WTC11 (cell line): ENCODE measurements at regions not wholly inside any gene's neighbourhood (a gene's known extent, or its start where the extent isn't known, plus 50 kb on each side); places are given as distances from the start of the nearest gene placed in this dataset.

Experiments used
- ATAC-seq: fragments of 200-7000 bp; cut with Tn5 transposase; 2 replicates; pipeline ENCODE4 v1.10.0; 2021; ENCODE audit warnings: mild to moderate bottlenecking, moderate library complexity
- CTCF ChIA-PET: fragments of 300-600 bp; sonication (Branson Sonifier 250); formaldehyde crosslinking; loops from one replicate; lab custom pipeline; 2021; ENCODE audit warnings: antibody characterized with exemption; lab: Charles Lee
- POLR2A ChIA-PET: fragments of 350-600 bp; sonication (Branson Sonifier 250); formaldehyde crosslinking; loops from one replicate; lab custom pipeline; 2021; ENCODE audit warnings: antibody characterized with exemption; lab: Charles Lee
- DNase-seq: peaks from one replicate; pipeline ENCODE4 v3.0.0; 2021; ENCODE audit warnings: low spot score
- H3K27ac Mint-ChIP-seq: 2 replicates; pipeline ENCODE4 v1.8.0; 2021; ENCODE audit warnings: mixed read lengths
- H3K27me3 Mint-ChIP-seq: 2 replicates; pipeline ENCODE4 v1.8.0; 2021; ENCODE audit warnings: low read depth, mild to moderate bottlenecking, moderate library complexity, mixed read lengths
- H3K36me3 Mint-ChIP-seq: 2 replicates; pipeline ENCODE4 v1.8.0; 2021; ENCODE audit warnings: mixed read lengths
- H3K4me1 Mint-ChIP-seq: 2 replicates; pipeline ENCODE4 v1.8.0; 2022; ENCODE audit warnings: mixed read lengths
- H3K4me3 Mint-ChIP-seq: 2 replicates; pipeline ENCODE4 v1.8.0; 2021; ENCODE audit warnings: mild to moderate bottlenecking, moderate library complexity, mixed read lengths
- H3K9me3 Mint-ChIP-seq: 2 replicates; pipeline ENCODE4 v1.8.0; 2021; ENCODE audit warnings: mixed read lengths
- ARID4B ChIP-seq: sonication (generic); formaldehyde crosslinking; IDR thresholded peaks from 2 replicates; pipeline ENCODE4 v1.8.0; 2023; ENCODE audit warnings: missing genetic modification reagents, mild to moderate bottlenecking, borderline replicate concordance
- ATF6 ChIP-seq: sonication (generic); formaldehyde crosslinking; IDR thresholded peaks from 2 replicates; pipeline ENCODE4 v1.8.1; 2023; ENCODE audit warnings: mild to moderate bottlenecking, missing genetic modification reagents
- ERG ChIP-seq: fragments of 250-450 bp; sonication (Bioruptor Pico); IDR thresholded peaks from 2 replicates; pipeline ENCODE4 v1.8.0; 2021; ENCODE audit warnings: mild to moderate bottlenecking
- ETV6 ChIP-seq: sonication (generic); formaldehyde crosslinking; IDR thresholded peaks from 2 replicates; pipeline ENCODE4 v1.8.1; 2022; ENCODE audit warnings: mild to moderate bottlenecking, missing genetic modification reagents
- HMGA2 ChIP-seq: fragments of 250-450 bp; sonication (Bioruptor Pico); IDR thresholded peaks from 2 replicates; pipeline ENCODE4 v1.4.0; 2021; ENCODE audit warnings: mild to moderate bottlenecking, moderate library complexity
- HMGXB4 ChIP-seq: sonication (generic); formaldehyde crosslinking; IDR thresholded peaks from 2 replicates; pipeline ENCODE4 v1.8.1; 2023; ENCODE audit warnings: mild to moderate bottlenecking, moderate library complexity, missing genetic modification reagents
- KAT7 ChIP-seq: sonication (generic); formaldehyde crosslinking; IDR thresholded peaks from 2 replicates; pipeline ENCODE4 v1.8.1; 2023; ENCODE audit warnings: missing genetic modification reagents, mild to moderate bottlenecking, borderline replicate concordance
- NR1H2 ChIP-seq: sonication (generic); formaldehyde crosslinking; IDR thresholded peaks from 2 replicates; pipeline ENCODE4 v1.9.0; 2021; ENCODE audit warnings: mild to moderate bottlenecking, moderate library complexity, missing genetic modification reagents
- PRDM15 ChIP-seq: sonication (generic); formaldehyde crosslinking; IDR thresholded peaks from 2 replicates; pipeline ENCODE4 v1.8.0; 2022; ENCODE audit warnings: missing genetic modification reagents
- RELA ChIP-seq: sonication (generic); formaldehyde crosslinking; IDR thresholded peaks from 2 replicates; pipeline ENCODE4 v1.8.1; 2022; ENCODE audit warnings: missing genetic modification reagents, mild to moderate bottlenecking, borderline replicate concordance
- SP1 ChIP-seq: sonication (generic); formaldehyde crosslinking; conservative IDR thresholded peaks from 2 replicates; pipeline ENCODE4 v1.8.1; 2022; ENCODE audit warnings: missing genetic modification reagents
- TCF7 ChIP-seq: sonication (generic); formaldehyde crosslinking; IDR thresholded peaks from 2 replicates; pipeline ENCODE4 v1.8.0; 2022; ENCODE audit warnings: mild to moderate bottlenecking, low read depth, missing genetic modification reagents, moderate library complexity
- TP53 ChIP-seq: sonication (generic); formaldehyde crosslinking; IDR thresholded peaks from 2 replicates; pipeline ENCODE4 v1.8.1; 2023; ENCODE audit warnings: mild to moderate bottlenecking, missing genetic modification reagents
- USF1 ChIP-seq: sonication (generic); formaldehyde crosslinking; IDR thresholded peaks from 2 replicates; pipeline ENCODE4 v1.8.0; 2022; ENCODE audit warnings: mild to moderate bottlenecking, missing genetic modification reagents
- ZBTB21 ChIP-seq: sonication (generic); formaldehyde crosslinking; IDR thresholded peaks from 2 replicates; pipeline ENCODE4 v1.8.1; 2023; ENCODE audit warnings: mild to moderate bottlenecking, missing genetic modification reagents, borderline replicate concordance
- ZBTB43 ChIP-seq: sonication (generic); formaldehyde crosslinking; IDR thresholded peaks from 2 replicates; pipeline ENCODE4 v1.8.1; 2023; ENCODE audit warnings: mild to moderate bottlenecking, missing genetic modification reagents
- ZNF232 ChIP-seq: sonication (generic); formaldehyde crosslinking; IDR thresholded peaks from 2 replicates; pipeline ENCODE4 v1.8.0; 2022; ENCODE audit warnings: mild to moderate bottlenecking, missing genetic modification reagents
- ZNF671 ChIP-seq: fragments of 250-450 bp; sonication (Bioruptor Pico); IDR thresholded peaks from 2 replicates; pipeline ENCODE4 v1.8.0; 2021; ENCODE audit warnings: mild to moderate bottlenecking

- TF ChIP-seq ARID4B (CRISPR knock-in tag) (no peak), ZNF671 (no peak), TCF7 (CRISPR knock-in tag) (no peak), RELA (CRISPR knock-in tag) (no peak), HMGXB4 (CRISPR knock-in tag) (no peak), KAT7 (CRISPR knock-in tag) (no peak), HMGA2 (CRISPR knock-in tag) (no peak)
- TF ChIP-seq, all 79 proteins: peak for 0
Observed at GRCh38 chr5:38115318-38115827, 143.0 kb upstream of the EGFLAM start (continued).

GRCh38 chr5:38113880-38114279 is 144.5 kb upstream of the EGFLAM start:
- H3K4me1 Mint-ChIP-seq: peaks cover 23% of the 10 kb centered on the region
- H3K9me3 Mint-ChIP-seq: no peaks in the 10 kb centered on the region
- no peak overlapping the region for H3K4me3 Mint-ChIP-seq
- ChIA-PET POLR2A (no interaction called here), CTCF (no interaction called here)
- no peaks in the 10 kb centered on the region for H3K36me3 Mint-ChIP-seq
- ATAC-seq: no peak
- no peak overlapping the region for H3K27ac Mint-ChIP-seq
- TF ChIP-seq USF1: no peak
- TF ChIP-seq, all 79 proteins: peak for 0
- H3K27me3 Mint-ChIP-seq: no peaks in the 10 kb centered on the region
- no peak for DNase-seq

GRCh38 chr5:38113456-38113855 is 144.9 kb upstream of the EGFLAM start:
- ATAC-seq (no peak), DNase-seq (no peak)
- ChIA-PET POLR2A (no interaction called here), CTCF (no interaction called here)
- Mint-ChIP-seq H3K4me1 (peaks cover 23% of the 10 kb centered on the region), H3K9me3 (no peaks in the 10 kb centered on the region), H3K27ac (no peak overlapping the region), H3K27me3 (no peaks in the 10 kb centered on the region), H3K4me3 (no peak overlapping the region), H3K36me3 (no peaks in the 10 kb centered on the region)
- TF ChIP-seq PRDM15 (CRISPR knock-in tag) (no peak), ZNF232 (no peak), KAT7 (CRISPR knock-in tag) (no peak), RELA (CRISPR knock-in tag) (no peak), ETV6 (CRISPR knock-in tag) (no peak), NR1H2 (CRISPR knock-in tag) (no peak), ZBTB43 (no peak), ATF6 (CRISPR knock-in tag) (no peak), ERG (CRISPR knock-in tag) (no peak), ZBTB21 (CRISPR knock-in tag) (no peak), TP53 (CRISPR knock-in tag) (no peak), SP1 (CRISPR knock-in tag) (no peak)
